Tibial artery (tissue), 4 donors: ENCODE measurements at regions not wholly inside any gene's neighbourhood (a gene's known extent, or its start where the extent isn't known, plus 50 kb on each side); places are given as distances from the start of the nearest gene placed in this dataset.

Experiments
- DNase-seq, 2 donors: peaks; one replicate each; pipeline ENCODE4 v3.0.0-alpha.2; 2019
- H3K27ac ChIP-seq, 2 donors: fragments of 200-600 bp; sonication (generic) in 1 of 2; 1 replicate in 1 of 2; 2 replicates in 1 of 2; pipeline ENCODE4 v1.5.1; 2018 to 2019; ENCODE audit warnings: mild to moderate bottlenecking in 1 of 2
- H3K27me3 ChIP-seq, 2 donors: fragments of 200-600 bp; sonication (generic) in 1 of 2; one replicate each; pipeline versions ENCODE4 v1.5.1 to v1.6.0; 2016 to 2019
- H3K36me3 ChIP-seq, 3 donors: fragments of 200-600 bp; sonication (generic) in 2 of 3; one replicate each; pipeline ENCODE4 v1.5.1; 2016 to 2019; ENCODE audit warnings: mild to moderate bottlenecking in 2 of 3
- H3K4me1 ChIP-seq, 4 donors: fragments of 200-600 bp; sonication (generic) in 2 of 4; 1 replicate in 3 of 4; 2 replicates in 1 of 4; pipeline ENCODE4 v1.5.1; 2016 to 2019
- H3K4me3 ChIP-seq, 2 donors: fragments of 200-600 bp; sonication (generic) in 1 of 2; 1 replicate in 1 of 2; 2 replicates in 1 of 2; pipeline ENCODE4 v1.5.1; 2018 to 2019; ENCODE audit warnings: mild to moderate bottlenecking in 2 of 2
- H3K9me3 ChIP-seq, 3 donors: fragments of 200-600 bp; sonication (generic) in 1 of 3; one replicate each; pipeline ENCODE4 v1.5.1; 2016 to 2019
- CTCF ChIP-seq, 2 experiments: fragments of 200-600 bp in 1 of 2; fragments of 450-650 bp in 1 of 2; IDR thresholded peaks; one replicate each; pipeline ENCODE4 v1.5.1; 2017 to 2019; ENCODE audit warnings: antibody characterized with exemption in 2 of 2, mild to moderate bottlenecking in 1 of 2, moderate library complexity in 1 of 2
- intact Hi-C: fragments of 100-400 bp; cut with DNase I; formaldehyde crosslinking; loops from one replicate; pipeline ENCODE4 v1.15.0; 2023; ENCODE audit warnings: low total_unique reads

DNA sequence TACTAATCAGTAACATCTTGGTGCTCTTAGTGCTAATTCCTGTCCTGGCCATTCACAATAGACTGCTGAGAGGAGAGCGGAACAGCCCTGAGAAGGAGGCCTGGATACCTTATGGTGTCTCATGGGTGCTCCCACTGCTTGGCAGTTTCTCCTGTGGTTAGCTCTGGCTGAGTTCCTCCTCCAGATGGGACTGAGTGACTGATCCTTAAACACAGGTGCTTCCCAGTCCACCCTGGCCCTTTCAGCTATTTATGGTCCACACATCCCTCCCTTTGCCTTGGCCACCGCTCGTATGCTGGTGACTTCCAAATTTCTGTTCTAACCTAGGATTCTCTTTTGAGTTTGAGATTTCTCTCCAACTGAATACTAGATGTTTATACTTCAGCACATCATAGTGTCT, 157.0 kb upstream of the CACNA1E start:
- intact Hi-C loops: no loop called here
- no peak for DNase-seq
- Histone ChIP-seq H3K27ac (no peak overlapping the region), H3K9me3 (peaks cover 0 to 7% (median 0%) of the 10 kb centered on the region in 3 donors), H3K4me3 (no peak overlapping the region), H3K4me1 (no peaks in the 10 kb centered on the region), H3K27me3 (peaks cover 0 to 2% of the 10 kb centered on the region in 2 donors), H3K36me3 (no peaks in the 10 kb centered on the region)
- TF ChIP-seq CTCF (IDR thresholded peaks at IDR 0.05): no peak

DNA sequence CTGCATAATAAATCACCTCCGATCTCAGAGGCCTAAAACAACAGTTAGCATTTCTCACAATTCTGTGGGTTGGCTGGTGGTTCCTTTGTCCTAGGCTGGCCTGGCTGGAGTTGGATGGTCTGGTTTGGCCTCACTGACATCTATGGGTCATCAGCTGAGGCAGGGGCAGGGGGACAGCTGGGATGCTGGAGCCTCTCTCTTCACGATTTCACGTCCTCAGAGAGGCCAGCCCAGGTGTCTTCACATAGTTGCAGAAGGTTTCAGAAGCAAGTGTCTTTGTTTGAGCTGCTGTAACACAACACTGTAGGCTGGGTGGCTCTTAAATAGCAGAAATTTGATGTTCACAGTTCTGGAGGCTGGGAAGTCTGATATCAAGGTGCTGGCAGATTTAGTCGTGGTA, 155.5 kb upstream of the CACNA1E start:
- no peak overlapping the region for H3K27ac ChIP-seq
- peaks cover 0 to 2% of the 10 kb centered on the region in 2 donors for H3K27me3 ChIP-seq
- no peaks in the 10 kb centered on the region for H3K36me3 ChIP-seq
- H3K9me3 ChIP-seq: peaks cover 0 to 7% (median 0%) of the 10 kb centered on the region in 3 donors
- TF ChIP-seq CTCF (IDR thresholded peaks at IDR 0.05): no peak
- H3K4me3 ChIP-seq: no peak overlapping the region
- no peaks in the 10 kb centered on the region for H3K4me1 ChIP-seq
- intact Hi-C loops: no loop called here
- no peak for DNase-seq

DNA sequence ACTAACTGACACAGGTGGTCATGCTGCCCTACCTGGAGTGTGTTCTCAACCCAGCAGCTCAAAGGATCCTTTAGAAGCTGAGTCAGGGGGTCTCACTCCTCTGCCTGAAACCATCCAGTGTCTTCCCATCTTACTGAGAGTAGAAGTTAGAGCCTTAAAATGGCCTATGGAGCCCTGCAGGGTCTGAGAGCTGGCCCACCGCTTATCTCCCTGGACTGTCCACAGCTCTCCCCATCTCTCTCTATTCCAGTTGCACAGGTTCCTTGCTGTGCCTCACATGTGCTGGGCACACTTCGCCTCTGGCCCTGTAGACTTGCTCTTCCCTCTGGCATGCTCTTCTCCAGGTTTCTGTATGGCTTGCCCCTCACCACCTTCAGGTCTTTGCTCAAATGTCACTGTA, 148.6 kb upstream of the CACNA1E start:
- intact Hi-C loops: no loop called here
- TF ChIP-seq CTCF (IDR thresholded peaks at IDR 0.05): no peak
- no peaks in the 10 kb centered on the region for H3K27me3 ChIP-seq
- peaks cover 0 to 4% (median 0%) of the 10 kb centered on the region in 3 donors for H3K9me3 ChIP-seq
- peak in 1 of 2 donors; percentile 39 for DNase-seq
- no peak overlapping the region for H3K27ac ChIP-seq
- no peak overlapping the region for H3K4me3 ChIP-seq
- H3K36me3 ChIP-seq: no peaks in the 10 kb centered on the region
- H3K4me1 ChIP-seq: no peaks in the 10 kb centered on the region

- DNase-seq: peak in 1 of 2 donors; percentile 20
- TF ChIP-seq CTCF (IDR thresholded peaks at IDR 0.05): no peak
- Histone ChIP-seq H3K4me1 (no peaks in the 10 kb centered on the region), H3K27me3 (no peaks in the 10 kb centered on the region), H3K27ac (no peak overlapping the region), H3K4me3 (no peak overlapping the region), H3K36me3 (no peaks in the 10 kb centered on the region), H3K9me3 (peaks cover 0 to 4% (median 0%) of the 10 kb centered on the region in 3 donors)
- intact Hi-C loops: no loop called here
These were observed 147.7 kb upstream of the CACNA1E start for GRCh38 chr1:181335631-181336030.

DNA sequence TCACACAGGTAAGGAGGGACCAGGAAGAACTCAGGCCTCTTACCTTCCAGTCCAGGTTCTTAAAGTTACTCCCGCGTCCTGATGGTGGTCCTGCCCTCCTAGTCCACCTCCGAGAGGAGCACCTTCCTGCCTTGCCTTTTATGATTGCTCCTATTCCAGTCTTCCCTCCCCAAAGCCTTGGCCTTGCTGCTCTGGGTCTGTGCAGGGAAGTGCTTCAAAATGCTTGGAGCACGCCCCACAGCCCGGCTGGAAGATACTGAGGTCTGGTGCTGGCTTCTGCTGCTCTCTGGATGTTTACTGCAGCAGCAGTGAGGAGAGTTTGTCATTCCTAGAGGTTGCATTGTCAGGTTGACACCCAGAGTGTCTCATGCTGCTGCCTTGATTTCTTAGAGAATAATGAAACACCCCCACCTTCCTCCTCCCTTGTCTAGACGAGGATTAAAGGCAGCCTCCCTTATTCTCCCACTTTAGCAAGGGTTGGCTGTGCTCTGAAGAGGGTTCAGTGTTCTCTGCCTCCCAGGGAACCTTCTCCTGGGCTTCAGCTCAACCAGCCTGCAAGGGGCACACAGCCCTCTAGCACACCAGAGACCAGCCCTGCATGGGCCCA, 142.2 kb upstream of the CACNA1E start:
- peaks cover 0 to 4% (median 0%) of the 10 kb centered on the region in 3 donors for H3K9me3 ChIP-seq
- DNase-seq: peak in 1 of 2 donors; percentile 20
- H3K36me3 ChIP-seq: no peaks in the 10 kb centered on the region
- H3K4me1 ChIP-seq: no peaks in the 10 kb centered on the region
- no peak overlapping the region for H3K4me3 ChIP-seq
- no peak overlapping the region for H3K27ac ChIP-seq
- intact Hi-C loops: no loop called here
- H3K27me3 ChIP-seq: no peaks in the 10 kb centered on the region
- no peak for TF ChIP-seq CTCF (IDR thresholded peaks at IDR 0.05)

DNA sequence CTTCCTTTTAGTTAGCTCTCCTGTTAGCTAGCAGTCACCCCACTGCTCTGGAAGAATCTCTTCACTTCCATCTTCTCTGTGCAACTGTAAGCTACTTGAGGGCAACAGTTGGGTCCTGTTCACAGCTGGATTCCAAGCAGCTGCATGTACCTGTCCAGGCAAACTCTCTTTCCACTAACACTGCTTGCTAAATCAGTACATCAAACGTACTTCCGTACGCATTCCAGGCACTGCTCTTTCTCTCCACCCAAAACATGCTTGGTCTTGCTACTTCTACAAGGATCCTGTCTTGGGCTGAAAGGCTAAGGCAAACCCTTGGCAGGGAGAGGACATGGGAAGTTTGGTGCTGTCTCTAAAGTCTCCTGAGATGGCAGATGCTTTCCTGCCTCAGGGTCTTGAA, 139.2 kb upstream of the CACNA1E start:
- Histone ChIP-seq H3K9me3 (no peaks in the 10 kb centered on the region), H3K27ac (no peak overlapping the region)
- TF ChIP-seq CTCF (IDR thresholded peaks at IDR 0.05): no peak

More for the DNA sequence above, 139.2 kb upstream of the CACNA1E start:
- Histone ChIP-seq H3K4me1 (no peaks in the 10 kb centered on the region), H3K4me3 (no peak overlapping the region), H3K36me3 (no peaks in the 10 kb centered on the region), H3K27me3 (no peaks in the 10 kb centered on the region)
- intact Hi-C loops: no loop called here
- DNase-seq: no peak
